Chondrocyte (in vitro differentiated cells): ENCODE measurements at regions not wholly inside any gene's neighbourhood (a gene's known extent, or its start where the extent isn't known, plus 50 kb on each side); places are given as distances from the start of the nearest gene placed in this dataset.

Source experiments
- DNase-seq: peaks from one replicate; pipeline ENCODE4 v3.0.0; 2021; ENCODE audit warnings: mixed read lengths, low spot score
- H3K27ac Mint-ChIP-seq: one replicate; pipeline ENCODE4 v1.8.0; 2021; ENCODE audit warnings: mild to moderate bottlenecking, moderate library complexity, mixed read lengths; ENCODE audit not compliant: unreplicated experiment
- H3K27me3 Mint-ChIP-seq: 2 replicates; pipeline ENCODE4 v1.8.0; 2021; ENCODE audit warnings: low read depth, mixed read lengths
- H3K36me3 Mint-ChIP-seq: 2 replicates; pipeline ENCODE4 v1.8.0; 2021; ENCODE audit warnings: low read depth, mixed read lengths
- H3K4me1 Mint-ChIP-seq: 2 replicates; pipeline ENCODE4 v1.8.0; 2021; ENCODE audit warnings: low read depth, mild to moderate bottlenecking, mixed read lengths
- H3K4me3 Mint-ChIP-seq: one replicate; pipeline ENCODE4 v1.8.0; 2021; ENCODE audit warnings: mild to moderate bottlenecking, moderate library complexity, mixed read lengths; ENCODE audit not compliant: unreplicated experiment
- H3K9me3 Mint-ChIP-seq: 2 replicates; pipeline ENCODE4 v1.8.0; 2021; ENCODE audit warnings: low read depth, mixed read lengths
- CTCF ChIP-seq: fragments of 200-600 bp; sonication (generic); IDR thresholded peaks from 2 replicates; pipeline ENCODE4 v1.5.0; 2021; ENCODE audit warnings: antibody characterized with exemption, mild to moderate bottlenecking, moderate library complexity

- TF ChIP-seq CTCF = no peak
- Mint-ChIP-seq H3K36me3 (no peaks in the 10 kb centered on the region), H3K9me3 (peaks cover 14% of the 10 kb centered on the region), H3K27ac (no peak overlapping the region), H3K27me3 (no peaks in the 10 kb centered on the region), H3K4me1 (no peaks in the 10 kb centered on the region), H3K4me3 (no peak overlapping the region)
- no peak for DNase-seq
Observed at GRCh38 chr12:118575730-118576129, 199.4 kb downstream of the SUDS3 start.

GRCh38 chr12:118581371-118581770 is 205.0 kb downstream of the SUDS3 start:
- H3K4me1 Mint-ChIP-seq = no peaks in the 10 kb centered on the region
- no peaks in the 10 kb centered on the region for H3K27me3 Mint-ChIP-seq
- H3K36me3 Mint-ChIP-seq = no peaks in the 10 kb centered on the region
- no peak for TF ChIP-seq CTCF
- H3K27ac Mint-ChIP-seq = no peak overlapping the region
- no peak for DNase-seq
- peaks cover 4% of the 10 kb centered on the region for H3K9me3 Mint-ChIP-seq
- no peak overlapping the region for H3K4me3 Mint-ChIP-seq

- H3K27ac Mint-ChIP-seq = no peak overlapping the region
- no peak overlapping the region for H3K4me3 Mint-ChIP-seq
- H3K4me1 Mint-ChIP-seq = no peaks in the 10 kb centered on the region
- no peaks in the 10 kb centered on the region for H3K36me3 Mint-ChIP-seq
- no peaks in the 10 kb centered on the region for H3K27me3 Mint-ChIP-seq
- no peak for TF ChIP-seq CTCF
- DNase-seq = no peak
- peaks cover 10% of the 10 kb centered on the region for H3K9me3 Mint-ChIP-seq
Observed at GRCh38 chr12:118582863-118583262, 206.5 kb downstream of the SUDS3 start.

GRCh38 chr12:118586433-118586832 is 210.1 kb downstream of the SUDS3 start:
- H3K4me1 Mint-ChIP-seq = no peaks in the 10 kb centered on the region
- H3K9me3 Mint-ChIP-seq = peaks cover 10% of the 10 kb centered on the region
- H3K27me3 Mint-ChIP-seq = peaks cover 3% of the 10 kb centered on the region
- no peak for DNase-seq
- TF ChIP-seq CTCF = no peak
- H3K27ac Mint-ChIP-seq = no peak overlapping the region
- H3K4me3 Mint-ChIP-seq = no peak overlapping the region
- H3K36me3 Mint-ChIP-seq = no peaks in the 10 kb centered on the region

- no peak for DNase-seq
- Mint-ChIP-seq H3K36me3 (no peaks in the 10 kb centered on the region), H3K4me1 (no peaks in the 10 kb centered on the region), H3K9me3 (peaks cover 10% of the 10 kb centered on the region), H3K4me3 (no peak overlapping the region), H3K27ac (no peak overlapping the region), H3K27me3 (peaks cover 3% of the 10 kb centered on the region)
- TF ChIP-seq CTCF = no peak
Observed at GRCh38 chr12:118589162-118589561, 212.8 kb downstream of the SUDS3 start.
